NB4 (cell line): ENCODE measurements at regions not wholly inside any gene's neighbourhood (a gene's known extent, or its start where the extent isn't known, plus 50 kb on each side); places are given as distances from the start of the nearest gene placed in this dataset.
A peak's percentile ranks its signal among the peaks of the same experiment; 100 is the strongest.

Experiments used
- DNase-seq: peaks from one replicate; pipeline ENCODE4 v3.0.0; 2010; ENCODE audit warnings: low read depth
- H3K4me3 ChIP-seq: one replicate; pipeline ENCODE4 v1.5.1; 2011; ENCODE audit warnings: mild to moderate bottlenecking, low read depth, low read length, moderate library complexity
- CTCF ChIP-seq: IDR thresholded peaks from one replicate; pipeline ENCODE4 v1.5.1; 2012; ENCODE audit warnings: low read depth, low read length
- MYC ChIP-seq: IDR thresholded peaks from 2 replicates; pipeline ENCODE4 v1.6.1; 2011; ENCODE audit warnings: low read depth, low read length
- POLR2A ChIP-seq: IDR thresholded peaks from 2 replicates; pipeline ENCODE4 v1.6.1; 2011; ENCODE audit warnings: mild to moderate bottlenecking; ENCODE audit not compliant: insufficient read length; ENCODE audit errors: extremely low read depth
- TF ChIP-seq, protein P1 (sequence below): IDR thresholded peaks from 2 replicates; pipeline ENCODE4 v1.6.1; 2011; ENCODE audit warnings: low read depth, low read length

DNA sequence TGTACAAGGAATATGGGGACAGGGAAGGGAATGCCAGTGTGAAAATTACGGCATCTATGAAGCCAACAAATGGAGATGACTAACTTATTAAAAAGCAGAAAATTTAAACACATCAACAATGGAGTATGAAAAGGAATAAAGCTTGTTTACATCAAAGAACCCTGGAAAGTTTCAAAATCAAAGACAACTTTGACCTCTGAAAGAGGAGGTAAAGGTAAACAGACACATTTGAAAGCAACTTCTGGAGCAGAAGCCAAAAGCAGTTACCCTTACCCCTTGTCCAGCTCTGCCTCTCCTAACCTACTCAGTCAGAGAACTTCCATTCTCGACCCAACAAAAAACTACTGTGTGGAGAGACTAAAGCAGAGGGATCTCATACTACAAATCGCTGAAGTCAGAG, 184.3 kb downstream of the DUSP6 start:
- H3K4me3 ChIP-seq: no peak overlapping the region
- DNase-seq: no peak
- TF ChIP-seq, protein P1, sequence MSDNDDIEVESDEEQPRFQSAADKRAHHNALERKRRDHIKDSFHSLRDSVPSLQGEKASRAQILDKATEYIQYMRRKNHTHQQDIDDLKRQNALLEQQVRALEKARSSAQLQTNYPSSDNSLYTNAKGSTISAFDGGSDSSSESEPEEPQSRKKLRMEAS: no peak
- TF ChIP-seq POLR2A: no peak
- TF ChIP-seq MYC: no peak
- no peak for TF ChIP-seq CTCF

DNA sequence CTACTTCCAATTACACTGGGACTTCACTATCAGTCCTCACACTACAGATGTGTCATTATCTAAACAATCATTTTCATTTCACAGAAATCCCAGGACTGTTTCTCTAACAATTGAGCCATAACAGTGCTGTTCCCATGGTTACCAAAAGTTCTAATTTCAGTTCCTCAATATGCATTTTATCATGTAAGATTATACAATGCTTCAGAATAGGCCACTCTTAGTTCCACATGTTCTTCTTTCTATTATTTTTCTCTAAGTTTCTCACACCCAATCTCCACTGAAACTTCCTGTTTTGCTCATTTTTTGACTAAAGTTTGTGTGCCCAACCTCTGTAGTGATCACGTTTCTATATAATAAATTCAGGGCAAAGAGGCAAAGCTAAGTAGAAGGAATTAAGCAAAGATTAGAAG, 185.8 kb downstream of the DUSP6 start:
- DNase-seq: peak; percentile 84
- TF ChIP-seq POLR2A (no peak), CTCF (no peak), MYC (no peak)
- TF ChIP-seq, protein P1: no peak
- H3K4me3 ChIP-seq: no peak overlapping the region

DNA sequence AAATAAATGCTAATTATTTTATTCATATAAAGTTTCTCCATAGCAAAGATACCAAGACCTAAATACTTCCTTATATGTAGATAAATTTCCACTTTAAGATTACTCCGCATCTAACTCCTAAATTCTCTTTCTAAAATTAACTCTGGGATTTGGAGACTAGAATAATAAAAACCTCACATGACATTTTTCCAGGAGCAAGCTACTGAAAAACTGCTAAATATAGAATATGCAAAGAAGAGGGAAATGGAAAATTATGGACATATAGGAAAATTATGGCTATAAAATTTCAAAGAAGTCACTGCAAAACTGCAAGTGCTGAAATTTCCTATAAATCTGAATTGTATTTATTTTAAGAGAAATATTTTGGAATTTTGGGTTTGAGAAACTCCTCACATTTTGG, 186.2 kb downstream of the DUSP6 start:
- no peak for DNase-seq
- no peak overlapping the region for H3K4me3 ChIP-seq
- TF ChIP-seq CTCF (no peak), MYC (no peak), POLR2A (no peak)
- TF ChIP-seq, protein P1: no peak

GRCh38 chr12:89165703-89166102, 186.6 kb downstream of the DUSP6 start:
- no peak for DNase-seq
- H3K4me3 ChIP-seq: no peak overlapping the region
- TF ChIP-seq CTCF (no peak), POLR2A (no peak), MYC (no peak)
- TF ChIP-seq, protein P1: no peak

DNA sequence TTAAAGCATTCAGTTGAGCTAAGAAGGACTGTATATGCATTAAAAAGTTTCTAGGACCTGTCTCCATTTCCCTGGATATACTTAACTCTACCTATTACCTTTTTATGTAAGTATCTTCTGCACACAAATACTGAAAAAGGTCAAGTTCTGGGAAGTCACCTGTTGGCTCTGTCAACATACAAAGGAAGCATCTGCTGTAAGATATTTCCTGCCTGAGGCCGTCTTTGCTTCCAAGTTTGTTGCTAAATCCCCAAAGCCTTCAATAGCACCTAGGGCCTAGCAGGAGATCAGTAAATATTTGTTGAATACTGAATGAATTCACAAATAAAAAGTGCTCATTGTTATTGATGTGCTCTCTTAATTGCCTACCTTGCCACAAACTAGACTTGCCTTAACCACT, 188.4 kb downstream of the DUSP6 start:
- TF ChIP-seq CTCF (no peak), POLR2A (no peak), MYC (no peak)
- TF ChIP-seq, protein P1: no peak
- no peak overlapping the region for H3K4me3 ChIP-seq
- DNase-seq: peak; percentile 24

GRCh38 chr12:89162589-89163261, 189.6 kb downstream of the DUSP6 start:
- peak; percentile 100 for DNase-seq
- H3K4me3 ChIP-seq: no peak overlapping the region
- TF ChIP-seq POLR2A (no peak), CTCF (no peak), MYC (0 out of 2 replicates have a peak, but pooled peaks have one; percentile 23)
- TF ChIP-seq, protein P1: peak; percentile 60
